T47D (cell line): ENCODE measurements at regions not wholly inside any gene's neighbourhood (a gene's known extent, or its start where the extent isn't known, plus 50 kb on each side); places are given as distances from the start of the nearest gene placed in this dataset.

Experiments used
- DNase-seq, 2 experiments: peaks; one replicate each; pipeline versions ENCODE4 v3.0.0 to v3.0.0-alpha.2; 2011 to 2012; ENCODE audit warnings: low read depth in 1 of 2, low spot score in 1 of 2
- JUND ChIP-seq: IDR thresholded peaks from 2 replicates; pipeline ENCODE4 v1.6.1; 2012; ENCODE audit warnings: low read depth
- in situ Hi-C: cut with HindIII; loops from 2 replicates; pipeline ENCODE4 v1.10.0; 2016; ENCODE audit warnings: low sequenced_read_pairs, low pct_unique_long_range_greater_than_20kb

- TF ChIP-seq JUND: no peak
- in situ Hi-C loops: no loop called here
- DNase-seq: no peak
These were observed 1030.9 kb upstream of the CELF2 start for GRCh38 chr10:9986786-9987185.

DNA sequence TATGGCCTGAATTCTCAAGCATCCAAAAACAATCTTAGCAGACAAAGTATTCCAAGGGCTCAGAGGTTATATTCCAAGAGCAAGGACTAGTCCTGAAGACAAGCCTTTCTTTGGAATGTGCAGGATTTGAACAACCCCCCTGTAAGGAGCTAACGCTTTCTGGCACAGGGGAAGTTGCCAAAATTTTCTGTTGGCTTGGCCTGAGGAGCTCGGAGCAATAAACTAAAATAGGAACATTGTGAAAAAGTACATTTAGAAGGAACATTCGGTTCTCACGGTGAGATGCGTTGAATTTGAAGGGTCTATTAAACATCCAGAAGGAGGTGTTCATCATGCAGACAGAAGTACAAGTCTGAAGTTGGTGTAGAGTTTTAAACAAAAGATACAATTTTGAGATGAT lies 1030.5 kb upstream of the CELF2 start:
- in situ Hi-C loops: no loop called here
- no peak for DNase-seq
- no peak for TF ChIP-seq JUND

DNA sequence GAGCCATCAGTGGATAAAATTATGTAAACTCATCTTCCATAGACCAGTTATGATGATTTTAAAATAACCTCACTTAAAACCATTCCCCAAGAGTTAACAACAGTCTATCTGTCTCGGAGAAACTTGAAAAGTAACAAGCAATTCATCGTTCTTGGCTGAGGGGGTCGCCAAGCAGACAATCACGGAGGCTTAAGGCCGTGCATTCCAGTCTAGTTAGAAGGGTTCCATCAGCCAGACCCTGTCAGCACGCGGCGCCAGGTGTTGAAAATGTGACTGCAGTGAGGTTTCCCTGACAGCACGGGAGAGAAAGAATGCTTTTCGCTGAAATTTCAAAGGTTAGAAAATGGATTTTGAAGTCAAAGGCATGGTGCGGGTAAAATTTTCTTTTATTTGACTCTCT lies 1025.0 kb upstream of the CELF2 start:
- TF ChIP-seq JUND: no peak
- in situ Hi-C loops: no loop called here
- no peak for DNase-seq

DNA sequence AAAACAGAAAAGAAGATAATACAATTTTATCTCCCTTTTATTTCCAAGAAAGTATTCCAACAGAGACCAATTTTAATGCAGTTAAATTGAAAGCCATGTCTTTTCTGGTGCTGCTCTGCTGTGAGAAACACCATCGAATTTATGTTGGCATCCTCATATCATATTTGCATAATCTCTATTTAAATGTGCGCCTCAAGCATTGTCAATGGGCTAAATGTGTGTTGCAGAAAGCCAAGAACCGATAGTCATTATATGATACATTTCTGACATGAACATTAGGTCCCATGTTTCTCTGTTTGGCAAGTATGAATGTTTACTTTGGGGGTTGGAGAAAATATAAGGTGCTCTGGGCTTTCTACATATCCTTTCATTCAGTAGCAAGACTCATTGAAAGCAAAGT lies 1023.5 kb upstream of the CELF2 start:
- in situ Hi-C loops: no loop called here
- DNase-seq: peak in 1 of 2 experiments; percentile 22
- no peak for TF ChIP-seq JUND

DNA sequence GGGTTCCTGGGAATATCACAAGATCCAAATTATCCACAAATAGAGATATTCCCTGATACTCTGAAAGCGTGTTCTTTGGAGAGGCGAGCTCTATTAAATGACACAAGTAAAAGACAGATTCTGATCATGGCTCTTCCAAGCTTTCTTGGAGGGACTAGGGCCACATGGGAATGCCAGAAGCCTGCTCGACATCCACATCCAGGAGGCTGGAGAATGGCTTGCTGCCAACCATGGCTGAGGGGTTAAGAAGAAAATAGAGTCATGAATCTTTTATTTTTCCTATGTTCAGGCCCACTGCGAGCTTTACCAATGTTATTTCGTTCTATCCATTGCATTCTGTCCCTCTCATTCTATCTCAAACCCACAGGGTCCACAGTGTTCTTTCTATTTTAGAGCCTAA lies 1018.0 kb upstream of the CELF2 start:
- DNase-seq: no peak
- in situ Hi-C loops: no loop called here
- TF ChIP-seq JUND: no peak

- in situ Hi-C loops: no loop called here
- no peak for TF ChIP-seq JUND
- no peak for DNase-seq
These were observed 1009.7 kb upstream of the CELF2 start for GRCh38 chr10:10007957-10008356.

DNA sequence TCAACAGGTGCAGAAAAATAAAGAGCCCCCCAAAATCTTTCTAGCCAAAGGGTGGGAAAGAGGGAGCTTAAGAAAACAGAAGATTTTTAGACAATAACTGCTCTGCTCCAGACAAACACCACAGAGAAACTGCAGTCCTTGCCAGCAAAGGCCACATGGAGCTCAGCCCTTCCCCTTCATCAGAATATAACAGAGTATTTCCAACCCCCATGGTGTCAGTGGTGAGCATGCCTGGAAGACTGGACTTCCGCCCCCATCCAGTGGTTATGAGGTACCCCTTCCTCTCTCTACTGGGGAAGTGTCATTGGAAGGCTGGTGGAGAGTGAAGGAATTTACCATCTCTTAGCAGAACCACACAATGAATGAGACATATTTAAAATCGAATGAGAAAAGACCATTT lies 1007.3 kb upstream of the CELF2 start:
- no peak for TF ChIP-seq JUND
- in situ Hi-C loops: no loop called here

DNA sequence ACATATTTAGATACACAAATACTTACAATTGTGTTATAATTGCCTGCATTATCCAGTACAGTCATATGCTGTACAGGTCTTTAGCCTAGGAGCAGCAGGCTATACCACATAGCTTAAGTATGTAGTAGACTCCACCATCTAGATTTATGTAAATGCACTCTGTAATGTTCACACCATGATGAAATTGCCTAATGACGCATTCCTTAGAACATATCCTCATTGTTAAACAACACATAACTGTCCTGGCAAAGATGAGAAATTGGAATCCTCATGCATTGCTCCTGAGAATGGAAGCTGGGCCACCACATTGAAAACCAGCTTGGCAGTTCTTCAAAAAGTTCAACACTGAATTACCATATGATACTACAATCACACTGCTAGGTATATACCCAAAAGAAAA lies 1002.8 kb upstream of the CELF2 start:
- no peak for DNase-seq
- in situ Hi-C loops: no loop called here
- TF ChIP-seq JUND: no peak

More for the DNA sequence above, 1007.3 kb upstream of the CELF2 start:
- DNase-seq: no peak

GRCh38 chr10:10017716-10018115 lies 1000.0 kb upstream of the CELF2 start:
- TF ChIP-seq JUND: no peak
- in situ Hi-C loops: no loop called here
- DNase-seq: no peak

DNA sequence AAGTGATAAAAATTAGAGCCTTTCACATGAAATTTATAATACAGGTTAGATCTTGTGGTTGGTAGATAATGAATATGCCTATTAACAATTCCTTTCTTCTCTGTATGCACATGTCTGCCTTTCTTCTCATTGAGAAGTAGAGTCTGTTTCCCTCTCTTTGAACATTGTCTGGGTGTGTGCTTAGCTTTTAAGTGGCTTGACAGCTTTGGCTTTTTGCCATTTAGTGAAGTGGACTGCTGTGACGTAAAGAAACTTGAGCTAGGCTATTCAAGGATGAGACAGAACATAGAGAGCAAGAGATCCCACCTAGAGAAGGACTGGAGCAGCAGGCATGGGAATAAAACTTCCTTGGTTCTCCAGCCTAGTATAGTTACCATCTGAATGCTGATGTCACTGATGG lies 996.7 kb upstream of the CELF2 start:
- DNase-seq: no peak
- in situ Hi-C loops: no loop called here
- TF ChIP-seq JUND: no peak

DNA sequence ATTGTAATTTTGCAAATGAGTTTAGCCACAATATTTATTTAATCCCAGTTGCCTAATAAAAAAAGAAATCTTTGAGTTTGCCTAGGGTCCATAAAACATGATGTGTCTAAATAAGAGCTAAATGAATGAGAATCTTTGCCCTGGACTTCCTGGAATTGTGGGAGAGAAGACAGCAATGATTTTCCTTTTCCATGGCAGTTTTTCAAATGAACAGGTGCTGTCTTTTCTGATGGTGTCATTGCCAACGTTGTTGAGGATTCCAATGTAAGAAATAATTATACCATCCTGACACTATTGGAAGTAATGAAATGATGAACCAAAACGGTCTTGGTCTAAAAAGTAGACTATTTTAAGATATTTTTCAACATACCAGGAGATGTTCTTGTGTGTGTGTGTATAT lies 984.7 kb upstream of the CELF2 start:
- no peak for DNase-seq
- TF ChIP-seq JUND: no peak
- in situ Hi-C loops: no loop called here

- peak in 1 of 2 experiments; percentile 13 for DNase-seq
- TF ChIP-seq JUND: peak; percentile 14; the same call in 1 of the 2 replicates
- in situ Hi-C loops: no loop called here
These were observed 979.3 kb upstream of the CELF2 start for GRCh38 chr10:10038348-10038747.

- no peak for DNase-seq
- in situ Hi-C loops: no loop called here
- no peak for TF ChIP-seq JUND
These were observed 978.1 kb upstream of the CELF2 start for GRCh38 chr10:10039595-10039994.

DNA sequence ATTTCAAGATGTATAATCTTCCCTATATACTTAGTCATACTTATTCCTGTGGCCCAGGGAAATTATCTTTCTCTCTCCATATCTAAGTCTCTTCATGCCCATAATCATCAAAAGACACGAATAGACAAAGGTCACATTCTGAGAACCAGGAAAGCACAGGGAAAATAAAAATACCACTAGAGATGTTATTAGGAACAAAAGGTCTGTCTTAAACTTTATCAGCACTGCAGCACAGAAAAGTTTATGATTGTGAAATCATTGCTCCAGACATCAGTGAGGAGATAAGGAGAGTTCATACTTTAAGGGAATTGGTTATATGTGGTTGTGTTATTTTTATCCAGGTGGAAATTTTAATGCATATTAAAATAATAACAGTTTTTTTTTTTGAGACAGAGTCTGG lies 974.6 kb upstream of the CELF2 start:
- no peak for TF ChIP-seq JUND
- in situ Hi-C loops: no loop called here
- no peak for DNase-seq
